ENCODE measurements at regions not wholly inside any gene's neighbourhood (a gene's known extent, or its start where the extent isn't known, plus 50 kb on each side); places are given as distances from the start of the nearest gene placed in this dataset.

DNA sequence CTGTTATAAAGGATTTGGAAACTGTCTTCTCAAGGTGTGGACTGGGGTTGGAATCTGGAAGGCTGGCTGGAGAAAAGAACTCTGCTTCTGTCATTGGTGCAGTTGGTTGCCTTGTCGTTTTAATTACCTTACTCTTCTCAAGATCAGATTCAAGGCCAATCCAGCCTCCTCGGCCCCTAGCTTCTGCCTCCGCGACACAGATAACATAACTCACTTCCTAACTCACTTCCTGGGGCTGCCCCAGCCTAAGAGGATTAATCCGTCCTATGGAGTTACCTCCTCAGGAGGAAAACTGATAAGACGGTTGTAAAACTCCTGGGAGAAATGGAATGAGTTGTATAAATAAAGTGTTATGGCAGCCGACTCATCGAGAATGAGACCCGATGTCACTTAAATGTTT lies 389.1 kb upstream of the WWC1 start:
- DNase-seq (no peak), ATAC-seq (no peak)
- 49 to 69% methylated on average over 9 of the region's 9 CpGs for WGBS, 2 donors
- Histone ChIP-seq H3K4me3 (no peak overlapping the region), H3K27me3 (no peaks in the 10 kb centered on the region), H3K9me3 (no peaks in the 10 kb centered on the region), H3K27ac (no peak overlapping the region), H3K4me1 (no peaks in the 10 kb centered on the region), H3K36me3 (replicated peaks in 1 of 2; ENCODE audit: insufficient read depth in 1 of 2, low read depth in 2 of 2) (no peaks in the 10 kb centered on the region)
- intact Hi-C loops (cut with DNase I) = no loop called here
- no peak for TF ChIP-seq POLR2A (IDR thresholded peaks at IDR 0.05)
- TF ChIP-seq, protein P1, sequence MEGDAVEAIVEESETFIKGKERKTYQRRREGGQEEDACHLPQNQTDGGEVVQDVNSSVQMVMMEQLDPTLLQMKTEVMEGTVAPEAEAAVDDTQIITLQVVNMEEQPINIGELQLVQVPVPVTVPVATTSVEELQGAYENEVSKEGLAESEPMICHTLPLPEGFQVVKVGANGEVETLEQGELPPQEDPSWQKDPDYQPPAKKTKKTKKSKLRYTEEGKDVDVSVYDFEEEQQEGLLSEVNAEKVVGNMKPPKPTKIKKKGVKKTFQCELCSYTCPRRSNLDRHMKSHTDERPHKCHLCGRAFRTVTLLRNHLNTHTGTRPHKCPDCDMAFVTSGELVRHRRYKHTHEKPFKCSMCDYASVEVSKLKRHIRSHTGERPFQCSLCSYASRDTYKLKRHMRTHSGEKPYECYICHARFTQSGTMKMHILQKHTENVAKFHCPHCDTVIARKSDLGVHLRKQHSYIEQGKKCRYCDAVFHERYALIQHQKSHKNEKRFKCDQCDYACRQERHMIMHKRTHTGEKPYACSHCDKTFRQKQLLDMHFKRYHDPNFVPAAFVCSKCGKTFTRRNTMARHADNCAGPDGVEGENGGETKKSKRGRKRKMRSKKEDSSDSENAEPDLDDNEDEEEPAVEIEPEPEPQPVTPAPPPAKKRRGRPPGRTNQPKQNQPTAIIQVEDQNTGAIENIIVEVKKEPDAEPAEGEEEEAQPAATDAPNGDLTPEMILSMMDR (IDR thresholded peaks at IDR 0.05) = no peak

DNA sequence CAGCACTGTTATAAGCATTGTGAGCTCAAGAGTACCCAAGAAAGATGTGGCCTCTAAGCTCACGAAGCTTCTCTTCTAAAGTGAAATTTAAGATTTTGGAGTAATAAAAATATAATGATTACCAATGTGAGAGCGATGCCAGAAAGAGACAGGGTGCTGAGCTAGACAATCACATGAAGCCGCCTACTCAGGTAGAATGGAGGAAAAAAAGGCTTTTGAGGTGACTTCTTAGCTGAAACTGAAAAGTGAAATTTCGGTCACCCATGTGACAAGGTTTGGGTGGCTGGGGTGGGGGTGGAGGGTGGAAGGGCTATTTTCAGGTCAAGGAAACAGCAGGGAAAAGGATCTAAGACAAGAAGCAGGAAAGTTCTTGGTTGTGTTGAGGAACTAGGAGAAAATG lies 388.2 kb upstream of the WWC1 start:
- DNase-seq (no peak), ATAC-seq (no peak)
- intact Hi-C loops (cut with DNase I) = no loop called here
- Histone ChIP-seq H3K9me3 (no peaks in the 10 kb centered on the region), H3K27me3 (no peaks in the 10 kb centered on the region), H3K4me3 (no peak overlapping the region), H3K4me1 (no peaks in the 10 kb centered on the region), H3K36me3 (replicated peaks in 1 of 2; ENCODE audit: insufficient read depth in 1 of 2, low read depth in 2 of 2) (no peaks in the 10 kb centered on the region), H3K27ac (no peak overlapping the region)
- TF ChIP-seq POLR2A (IDR thresholded peaks at IDR 0.05) = no peak
- TF ChIP-seq, protein P1 (IDR thresholded peaks at IDR 0.05) = no peak
- 63 to 81% methylated on average over 4 of the region's 4 CpGs for WGBS, 2 donors

DNA sequence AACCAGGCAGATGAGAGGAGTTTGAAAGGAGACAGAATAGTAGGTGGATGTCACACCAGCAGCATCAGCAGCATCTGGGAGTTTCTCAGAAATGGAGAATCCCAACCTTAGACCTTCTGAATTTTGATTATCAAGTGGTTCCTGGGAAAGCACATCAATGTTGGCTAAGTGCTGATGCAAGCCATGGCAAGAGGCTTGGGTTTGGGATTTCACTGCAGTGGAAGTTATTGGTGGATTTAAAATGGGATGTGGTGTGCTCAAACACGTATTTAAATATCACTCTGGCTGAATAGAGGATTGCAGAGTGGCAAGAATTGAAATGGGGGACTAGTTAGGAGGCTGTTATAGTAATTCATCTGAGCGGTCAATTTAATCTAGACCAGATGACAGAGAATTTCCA lies 387.8 kb upstream of the WWC1 start:
- Histone ChIP-seq H3K27ac (no peak overlapping the region), H3K9me3 (no peaks in the 10 kb centered on the region), H3K36me3 (replicated peaks in 1 of 2; ENCODE audit: insufficient read depth in 1 of 2, low read depth in 2 of 2) (no peaks in the 10 kb centered on the region), H3K4me3 (no peak overlapping the region), H3K4me1 (no peaks in the 10 kb centered on the region), H3K27me3 (no peaks in the 10 kb centered on the region)
- WGBS, 2 donors = 60 to 71% methylated on average over 2 of the region's 2 CpGs
- intact Hi-C loops (cut with DNase I) = no loop called here
- no peak for TF ChIP-seq POLR2A (IDR thresholded peaks at IDR 0.05)
- no peak for ATAC-seq
- no peak for DNase-seq

DNA sequence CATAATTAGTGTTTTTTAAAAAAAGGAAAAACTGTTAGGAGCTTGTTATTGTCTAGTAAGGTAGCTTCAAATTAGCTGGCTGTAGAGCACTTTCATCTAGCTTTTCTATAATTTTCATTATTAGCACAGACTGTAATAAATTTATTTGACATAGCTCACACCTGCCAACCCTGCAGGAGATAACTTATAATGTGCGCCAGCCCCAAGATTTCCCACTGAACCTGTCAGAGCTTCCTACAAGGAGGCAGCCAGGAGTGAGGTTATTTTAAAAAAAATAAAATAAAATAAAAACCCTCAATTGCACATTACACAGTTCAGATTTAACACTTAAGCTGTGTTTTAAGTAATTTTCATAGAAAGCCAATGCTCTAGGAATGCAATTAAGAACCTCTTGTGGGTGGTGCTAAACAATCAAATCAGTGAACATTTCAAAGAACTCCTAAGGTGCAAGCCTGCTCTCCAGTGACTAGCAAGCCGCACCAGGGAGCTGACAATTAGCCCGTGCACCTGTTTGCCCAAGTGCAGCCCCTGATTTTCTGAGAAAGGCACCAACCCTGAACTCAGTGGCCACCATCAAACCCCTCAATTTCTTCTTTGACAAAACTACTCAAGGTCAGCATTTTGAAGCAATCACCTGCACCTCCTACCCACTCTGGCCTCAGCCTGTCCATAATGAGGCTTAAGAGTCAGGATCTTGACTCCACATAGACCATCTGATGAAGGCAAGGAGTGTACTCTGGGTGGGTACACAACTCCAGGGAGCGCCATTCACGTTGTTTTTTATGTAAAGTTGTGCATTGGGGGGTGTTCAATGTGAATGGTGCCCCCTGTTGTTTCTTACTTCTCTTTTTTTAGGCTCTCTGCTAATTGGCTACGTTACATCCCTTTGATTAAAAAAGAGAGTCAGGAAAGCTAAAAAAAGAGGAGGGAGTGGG lies 385.3 kb upstream of the WWC1 start:
- Histone ChIP-seq H3K27ac (no peak overlapping the region), H3K4me3 (no peak overlapping the region), H3K27me3 (no peaks in the 10 kb centered on the region), H3K36me3 (replicated peaks in 1 of 2; ENCODE audit: insufficient read depth in 1 of 2, low read depth in 2 of 2) (no peaks in the 10 kb centered on the region), H3K4me1 (no peaks in the 10 kb centered on the region), H3K9me3 (no peaks in the 10 kb centered on the region)
- no peak for ATAC-seq
- WGBS, 2 donors = 49% methylated on average over 6 of the region's 6 CpGs
- intact Hi-C loops (cut with DNase I) = no loop called here
- TF ChIP-seq POLR2A (IDR thresholded peaks at IDR 0.05) = no peak
- TF ChIP-seq, protein P1 (IDR thresholded peaks at IDR 0.05) = no peak
- no peak for DNase-seq

DNA sequence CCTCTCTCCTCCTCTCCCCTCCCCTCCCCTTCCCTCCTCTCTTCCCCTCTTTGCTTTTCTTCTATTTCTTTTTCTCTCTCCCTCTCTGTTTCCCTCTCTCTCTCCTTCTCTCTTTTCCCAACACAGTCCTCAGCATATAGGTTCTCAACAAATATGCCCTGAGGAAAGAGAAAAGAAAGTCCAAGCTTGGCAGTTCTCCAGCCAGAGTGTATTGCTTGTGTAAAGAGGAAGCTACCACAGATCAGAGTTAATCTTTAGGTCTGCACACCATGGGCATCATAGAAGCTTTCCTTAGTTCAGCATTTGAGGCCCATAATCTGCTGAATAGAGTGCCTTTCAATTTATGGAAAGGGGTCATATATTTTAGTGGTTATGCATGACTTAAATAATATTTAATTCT lies 382.8 kb upstream of the WWC1 start:
- Histone ChIP-seq H3K27me3 (no peaks in the 10 kb centered on the region), H3K36me3 (replicated peaks in 1 of 2; ENCODE audit: insufficient read depth in 1 of 2, low read depth in 2 of 2) (no peaks in the 10 kb centered on the region), H3K9me3 (no peaks in the 10 kb centered on the region), H3K4me1 (no peaks in the 10 kb centered on the region), H3K4me3 (no peak overlapping the region), H3K27ac (no peak overlapping the region)
- ATAC-seq (no peak), DNase-seq (peak in 1 of 4 donors; percentile 5)
- intact Hi-C loops (cut with DNase I) = no loop called here
- TF ChIP-seq, protein P1 (IDR thresholded peaks at IDR 0.05) = no peak
- no peak for TF ChIP-seq POLR2A (IDR thresholded peaks at IDR 0.05)
